Astrocyte (in vitro differentiated cells and primary cell): ENCODE measurements at regions not wholly inside any gene's neighbourhood (a gene's known extent, or its start where the extent isn't known, plus 50 kb on each side); places are given as distances from the start of the nearest gene placed in this dataset.

ENCODE experiments used
- CTCF ChIP-seq: IDR thresholded peaks from 2 replicates; pipeline ENCODE4 v1.5.1; 2011; ENCODE audit warnings: low read depth, mild to moderate bottlenecking, inconsistent platforms, low read length, moderate library complexity; ENCODE audit not compliant: insufficient read depth
- EZH2 ChIP-seq: IDR thresholded peaks from 2 replicates; pipeline ENCODE4 v1.6.1; 2012; ENCODE audit warnings: mild to moderate bottlenecking, low read length, inconsistent platforms; ENCODE audit not compliant: insufficient read depth

- no peak for TF ChIP-seq CTCF
- TF ChIP-seq EZH2: no peak
Observed at GRCh38 chr13:34435338-34435737, 506.7 kb upstream of the NBEA start.
